ENCODE measurements at regions not wholly inside any gene's neighbourhood (a gene's known extent, or its start where the extent isn't known, plus 50 kb on each side); places are given as distances from the start of the nearest gene placed in this dataset.

- no peak for TF ChIP-seq EZH2 (IDR thresholded peaks at IDR 0.05; ENCODE audit: borderline replicate concordance, low read depth, low read length, severe bottlenecking)
- TF ChIP-seq CTCF (IDR thresholded peaks at IDR 0.05; ENCODE audit: borderline replicate concordance, extremely low read depth, low read length, poor library complexity, severe bottlenecking) = no peak
These were observed 199.5 kb downstream of the AJAP1 start for GRCh38 chr1:4853904-4854303.
